Lower leg skin (tissue), 3 donors: ENCODE measurements at regions not wholly inside any gene's neighbourhood (a gene's known extent, or its start where the extent isn't known, plus 50 kb on each side); places are given as distances from the start of the nearest gene placed in this dataset.

Experiments used
- CTCF ChIP-seq, 3 donors: fragments of 450-650 bp; IDR thresholded peaks; one replicate each; pipeline ENCODE4 v1.5.1; 2016; ENCODE audit warnings: antibody characterized with exemption in 3 of 3, mild to moderate bottlenecking in 3 of 3, moderate library complexity in 2 of 3
- POLR2A ChIP-seq, 2 donors: fragments of 450-650 bp; IDR thresholded peaks; one replicate each; pipeline ENCODE4 v1.6.1; 2016 to 2017; ENCODE audit warnings: antibody characterized with exemption in 2 of 2, mild to moderate bottlenecking in 1 of 2, moderate library complexity in 1 of 2

GRCh38 chr13:85879014-85879413, 79.8 kb upstream of the SLITRK6 start:
- no peak for TF ChIP-seq CTCF (IDR thresholded peaks at IDR 0.05)
- TF ChIP-seq POLR2A (IDR thresholded peaks at IDR 0.05), result no peak
